Adipocyte (in vitro differentiated cells): ENCODE measurements at regions not wholly inside any gene's neighbourhood (a gene's known extent, or its start where the extent isn't known, plus 50 kb on each side); places are given as distances from the start of the nearest gene placed in this dataset.

Experiments
- DNase-seq: peaks from one replicate; pipeline ENCODE4 v3.0.0-alpha.2; 2015; ENCODE audit warnings: low read depth
- H3K27me3 ChIP-seq: replicated peaks from 2 replicates; pipeline ENCODE4 v1.7.0; 2013; ENCODE audit warnings: mild to moderate bottlenecking, low read length, moderate library complexity; ENCODE audit not compliant: control insufficient read depth, insufficient read depth
- H3K36me3 ChIP-seq: 2 replicates; pipeline ENCODE4 v1.7.0; 2013; ENCODE audit warnings: low read length, mild to moderate bottlenecking, moderate library complexity; ENCODE audit not compliant: control insufficient read depth, insufficient read depth, severe bottlenecking
- H3K4me1 ChIP-seq: 2 replicates; pipeline ENCODE4 v1.7.0; 2013; ENCODE audit warnings: mild to moderate bottlenecking, low read length, moderate library complexity; ENCODE audit not compliant: control insufficient read depth, insufficient read depth
- H3K4me3 ChIP-seq: 2 replicates; pipeline ENCODE4 v1.7.0; 2013; ENCODE audit warnings: mild to moderate bottlenecking, low read length, moderate library complexity
- H3K9ac ChIP-seq: 2 replicates; pipeline ENCODE4 v1.7.0; 2013; ENCODE audit warnings: mild to moderate bottlenecking, low read length, moderate library complexity
- H3K9me3 ChIP-seq: 2 replicates; pipeline ENCODE4 v1.7.0; 2013; ENCODE audit warnings: mild to moderate bottlenecking, low read length, moderate library complexity; ENCODE audit not compliant: control insufficient read depth

DNA sequence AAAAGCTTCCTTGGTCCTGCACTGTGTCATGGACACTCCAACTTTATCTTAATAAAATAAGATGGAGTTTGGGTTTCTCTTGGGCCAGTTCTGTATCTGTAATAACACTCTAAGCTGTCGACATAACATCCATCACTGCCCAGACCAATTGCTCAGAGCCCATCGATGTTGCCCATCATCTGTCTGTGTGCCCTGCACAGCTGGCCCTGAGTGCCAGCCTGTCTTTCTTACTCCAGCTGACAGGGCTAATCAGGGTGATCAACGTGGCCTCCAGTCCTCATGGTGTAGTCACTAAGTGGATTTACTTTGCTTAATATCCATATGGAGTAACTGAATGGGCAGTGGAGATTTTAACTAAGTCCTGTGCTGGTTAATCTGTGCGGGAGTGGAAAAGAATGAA, 419.8 kb upstream of the TPM1 start:
- H3K9ac ChIP-seq = no peak overlapping the region
- H3K4me1 ChIP-seq = peaks cover 63% of the 10 kb centered on the region
- no peaks in the 10 kb centered on the region for H3K9me3 ChIP-seq
- H3K27me3 ChIP-seq = no peaks in the 10 kb centered on the region
- H3K4me3 ChIP-seq = no peak overlapping the region
- peaks cover 14% of the 10 kb centered on the region for H3K36me3 ChIP-seq
- no peak for DNase-seq

DNA sequence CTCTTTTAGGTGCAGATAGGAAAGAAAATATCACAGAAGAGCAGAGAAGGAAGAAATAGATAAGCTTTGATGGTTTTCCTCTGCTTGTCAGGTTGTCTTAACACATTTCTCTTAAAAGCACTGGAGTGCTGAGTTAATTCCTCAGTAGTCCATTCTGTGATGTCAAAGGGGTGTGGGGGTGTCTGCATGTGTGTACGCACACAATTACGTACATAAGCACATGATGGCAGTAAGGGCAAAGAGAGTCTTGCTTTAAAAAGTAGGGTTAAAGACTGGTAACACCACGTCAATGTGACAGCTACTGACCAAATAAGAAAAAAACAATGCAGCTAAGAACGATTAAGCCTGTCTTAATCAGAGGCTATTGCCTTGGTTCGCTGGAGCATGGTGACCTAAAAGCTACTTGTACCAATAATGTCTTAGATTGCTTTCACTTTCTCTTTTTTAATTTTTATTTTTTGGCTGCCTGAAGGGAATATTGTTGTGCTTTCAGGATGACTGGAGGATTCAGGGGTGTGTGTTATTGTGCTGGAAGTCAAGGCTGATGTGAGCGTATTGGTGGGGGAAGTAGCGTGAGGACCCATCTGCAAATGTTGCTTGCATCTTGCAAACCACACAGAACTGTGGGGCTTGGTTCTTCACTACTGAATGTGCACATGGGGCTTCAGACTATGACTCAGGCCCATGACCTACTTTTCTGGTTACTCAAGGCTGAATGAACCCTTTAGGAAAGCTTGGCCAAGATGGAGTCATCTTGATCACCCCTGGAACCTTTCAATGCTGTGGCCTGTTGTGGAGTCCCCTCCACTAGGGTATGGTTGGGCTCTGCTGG, 417.8 kb upstream of the TPM1 start:
- peak overlapping the region; percentile 56 for H3K9ac ChIP-seq
- H3K9me3 ChIP-seq = no peaks in the 10 kb centered on the region
- H3K4me1 ChIP-seq = peaks cover 54% of the 10 kb centered on the region
- H3K4me3 ChIP-seq = peak overlapping the region; percentile 79
- peaks cover 14% of the 10 kb centered on the region for H3K36me3 ChIP-seq
- H3K27me3 ChIP-seq = no peaks in the 10 kb centered on the region
- peak; percentile 86 for DNase-seq

DNA sequence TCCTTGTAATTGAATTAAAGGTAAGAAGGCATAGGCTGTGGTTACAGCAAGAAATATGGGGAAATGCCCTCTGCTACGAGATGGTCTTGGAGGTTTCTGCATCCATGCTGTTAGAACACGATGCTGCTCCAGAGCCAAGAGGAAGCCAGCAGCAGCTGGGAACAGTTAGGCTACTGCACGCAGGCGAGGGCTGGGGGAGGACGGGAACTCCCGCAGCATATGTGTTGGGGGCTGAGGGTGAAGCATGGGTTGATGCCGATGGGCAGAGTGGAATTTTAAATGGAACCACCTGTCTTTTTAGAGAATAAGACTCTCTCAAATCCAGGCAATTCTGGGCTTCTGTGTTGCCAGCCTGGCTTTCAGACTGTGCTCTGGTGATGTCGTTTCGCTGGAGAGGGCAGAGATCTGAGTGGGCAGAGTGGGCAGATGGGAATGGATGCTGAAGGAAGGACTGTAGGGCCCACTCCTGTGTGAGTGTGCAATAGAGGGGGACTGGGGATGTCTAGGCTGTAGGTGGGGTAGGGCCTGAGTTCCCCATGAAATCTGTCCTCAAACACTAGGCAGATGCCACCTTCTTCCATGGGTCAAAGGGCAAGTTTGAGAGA, 417.0 kb upstream of the TPM1 start:
- peaks cover 17% of the 10 kb centered on the region for H3K36me3 ChIP-seq
- H3K4me3 ChIP-seq = peak overlapping the region; percentile 79
- peak; percentile 92 for DNase-seq
- no peaks in the 10 kb centered on the region for H3K27me3 ChIP-seq
- H3K9ac ChIP-seq = peak overlapping the region; percentile 56
- no peaks in the 10 kb centered on the region for H3K9me3 ChIP-seq
- peaks cover 49% of the 10 kb centered on the region for H3K4me1 ChIP-seq

DNA sequence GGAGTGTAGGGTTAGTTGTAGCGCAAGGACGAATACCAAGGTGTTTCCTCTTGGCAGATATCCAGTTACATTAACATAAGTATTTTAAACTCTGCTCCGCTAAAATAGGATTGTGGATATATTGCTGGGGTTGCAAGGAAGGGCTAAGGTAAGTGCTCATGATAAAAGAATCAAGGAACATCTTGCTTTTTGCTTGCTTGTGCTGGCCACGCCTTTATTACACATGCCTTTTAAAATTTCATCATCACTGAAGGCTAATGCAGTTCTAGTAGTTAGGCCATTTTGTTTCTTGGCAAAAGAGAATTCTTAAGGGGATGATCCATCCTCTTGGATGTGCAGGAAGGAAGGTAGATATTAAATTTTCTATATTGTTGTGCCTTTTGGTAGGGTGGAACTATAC, 415.6 kb upstream of the TPM1 start:
- H3K9ac ChIP-seq = no peak overlapping the region
- H3K36me3 ChIP-seq = peaks cover 11% of the 10 kb centered on the region
- peaks cover 49% of the 10 kb centered on the region for H3K4me1 ChIP-seq

DNA sequence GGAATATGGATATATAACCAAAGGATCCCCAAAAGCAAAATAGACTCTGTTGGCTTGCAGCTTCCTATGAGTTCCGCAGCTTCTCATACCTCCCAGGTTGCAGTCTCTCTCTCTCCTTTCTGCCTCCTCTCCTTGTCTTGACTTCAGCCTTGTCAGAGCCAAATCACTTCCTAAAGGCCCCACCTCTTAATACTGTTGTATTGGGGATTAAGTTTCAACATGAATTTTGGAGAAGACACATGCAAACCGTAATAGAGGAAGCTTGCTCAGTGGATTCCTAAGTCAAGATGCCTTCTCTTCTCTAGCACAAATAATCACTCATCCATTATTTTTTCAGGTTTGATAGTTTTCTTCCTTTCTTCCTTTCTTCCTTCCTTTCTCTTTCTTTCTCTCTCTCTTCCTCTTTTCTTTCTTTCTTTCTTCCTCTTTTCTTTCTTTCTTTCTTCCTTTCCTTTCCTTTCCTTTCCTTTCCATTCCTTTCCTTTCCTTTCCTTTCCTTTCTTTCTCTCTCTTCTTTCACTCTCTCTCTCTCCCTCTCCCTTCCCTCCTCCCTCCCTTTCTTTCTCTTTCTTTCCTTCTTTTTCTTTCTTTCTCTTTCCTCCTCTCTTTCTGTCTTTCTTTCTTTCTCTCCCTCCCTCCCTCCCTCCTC, 411.3 kb upstream of the TPM1 start:
- Histone ChIP-seq H3K9me3 (no peaks in the 10 kb centered on the region), H3K27me3 (no peaks in the 10 kb centered on the region), H3K9ac (no peak overlapping the region), H3K4me3 (no peak overlapping the region), H3K36me3 (peaks cover 8% of the 10 kb centered on the region), H3K4me1 (peaks cover 28% of the 10 kb centered on the region)
- DNase-seq = no peak

More for the DNA sequence above, 415.6 kb upstream of the TPM1 start:
- H3K9me3 ChIP-seq = no peaks in the 10 kb centered on the region
- no peak for DNase-seq
- no peak overlapping the region for H3K4me3 ChIP-seq
- H3K27me3 ChIP-seq = no peaks in the 10 kb centered on the region

DNA sequence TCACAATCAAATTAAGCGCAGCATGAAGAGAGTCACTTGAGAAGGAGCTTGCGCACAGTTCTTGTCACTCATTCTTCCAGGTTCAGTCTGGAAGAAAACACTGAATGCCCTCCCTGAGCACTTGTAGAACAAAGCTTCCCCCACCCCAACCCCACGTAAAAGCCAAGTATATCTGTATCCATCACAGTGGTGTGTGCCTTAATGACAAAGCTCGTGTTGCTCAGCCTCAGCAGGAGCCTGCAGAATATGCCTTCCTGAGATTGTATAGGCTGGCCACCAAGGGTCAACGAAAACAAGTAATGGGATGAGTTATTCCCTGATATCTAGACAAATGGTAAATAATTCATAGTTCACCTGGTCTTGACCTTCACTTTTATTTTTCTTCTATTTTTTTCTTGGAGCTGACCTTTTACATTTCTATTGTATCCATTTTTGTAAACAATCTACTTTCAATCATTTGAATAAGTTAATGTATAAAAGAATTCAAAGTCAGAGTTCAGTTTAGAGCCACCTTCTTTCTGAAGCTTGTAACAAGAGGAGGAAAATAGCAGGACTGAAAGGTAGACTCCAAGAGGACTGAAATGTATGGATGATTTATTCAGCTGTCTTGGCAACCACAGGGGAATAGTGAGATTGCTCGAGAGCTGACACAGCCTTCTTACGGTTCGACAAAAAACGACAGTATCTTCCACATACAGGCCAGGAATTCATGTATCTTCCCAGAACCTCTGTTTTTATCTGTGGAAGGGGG, 405.5 kb upstream of the TPM1 start:
- no peak for DNase-seq
- Histone ChIP-seq H3K36me3 (no peaks in the 10 kb centered on the region), H3K4me1 (peaks cover 4% of the 10 kb centered on the region), H3K9me3 (no peaks in the 10 kb centered on the region), H3K4me3 (no peak overlapping the region), H3K9ac (no peak overlapping the region), H3K27me3 (no peaks in the 10 kb centered on the region)

DNA sequence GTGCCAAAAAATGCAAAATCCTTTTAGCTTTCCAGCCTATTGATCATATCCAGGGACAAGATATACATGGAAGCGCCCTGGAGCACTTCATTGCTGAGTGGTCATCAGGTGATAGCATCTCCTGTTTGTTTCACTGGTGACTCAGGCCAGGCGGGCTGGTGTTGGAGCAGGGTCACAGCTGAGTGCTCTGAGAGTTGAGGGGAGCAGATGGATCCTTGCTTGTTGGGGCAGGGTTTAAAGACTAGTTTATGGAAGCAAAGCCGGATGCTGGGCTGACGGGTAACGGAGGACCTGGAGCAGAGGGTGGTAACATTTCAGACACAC, 405.0 kb upstream of the TPM1 start:
- Histone ChIP-seq H3K27me3 (no peaks in the 10 kb centered on the region), H3K36me3 (no peaks in the 10 kb centered on the region), H3K4me1 (peaks cover 4% of the 10 kb centered on the region), H3K9ac (no peak overlapping the region), H3K4me3 (no peak overlapping the region), H3K9me3 (no peaks in the 10 kb centered on the region)
- DNase-seq = no peak

DNA sequence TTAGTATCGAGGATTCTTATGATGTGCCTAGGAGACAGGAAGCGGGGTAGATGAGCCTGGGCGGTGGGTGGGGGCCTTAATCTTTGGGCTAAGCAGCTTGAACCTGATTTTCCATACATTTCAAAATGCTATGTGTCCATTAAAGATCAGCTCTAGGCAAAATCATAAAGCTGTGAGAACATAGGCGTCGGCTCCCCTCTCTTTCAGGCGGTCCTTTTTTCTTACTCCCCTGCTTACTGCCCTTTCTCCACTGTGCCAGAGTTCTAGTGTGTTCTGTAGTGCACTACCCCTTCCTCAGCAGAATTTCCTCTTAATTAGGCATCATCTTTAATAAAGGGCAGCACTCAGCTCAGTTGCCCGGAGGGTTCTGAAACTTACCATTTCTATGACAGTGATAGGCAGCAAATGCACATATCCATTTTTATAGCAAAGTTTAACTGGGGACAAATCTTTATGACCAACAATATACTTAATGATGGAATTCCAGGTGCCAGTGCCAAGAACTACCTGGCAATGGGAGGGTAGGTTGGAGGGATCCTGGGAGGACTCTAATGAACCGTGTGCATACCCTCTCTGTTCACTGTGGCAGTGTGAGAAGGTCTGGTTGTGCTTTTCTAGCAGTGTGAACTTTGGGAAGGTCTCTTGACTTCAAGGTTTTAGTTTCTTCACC, 404.5 kb upstream of the TPM1 start:
- Histone ChIP-seq H3K9me3 (no peaks in the 10 kb centered on the region), H3K36me3 (no peaks in the 10 kb centered on the region), H3K9ac (no peak overlapping the region), H3K4me1 (peaks cover 4% of the 10 kb centered on the region), H3K4me3 (no peak overlapping the region), H3K27me3 (no peaks in the 10 kb centered on the region)
- DNase-seq = no peak

DNA sequence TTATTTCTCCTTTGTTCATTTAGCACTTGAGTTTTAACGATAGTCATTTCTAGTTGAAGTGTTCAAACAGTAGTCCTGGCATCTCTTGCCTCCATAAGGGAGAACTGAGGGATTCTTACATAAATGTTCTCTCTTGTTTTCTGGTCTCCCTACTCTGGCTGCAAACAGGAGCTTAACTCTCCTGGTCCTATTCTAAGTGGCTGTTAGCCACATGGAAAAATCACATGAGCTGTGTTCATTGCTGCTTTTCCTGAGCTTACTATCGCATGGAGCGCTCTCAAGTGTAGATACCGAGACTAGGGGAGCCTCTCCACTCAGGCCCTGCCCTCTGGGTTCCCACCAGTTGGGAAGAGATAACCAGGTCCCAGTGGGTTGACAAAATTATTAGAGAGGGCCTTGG, 403.1 kb upstream of the TPM1 start:
- H3K36me3 ChIP-seq = no peaks in the 10 kb centered on the region
- DNase-seq = no peak
- no peaks in the 10 kb centered on the region for H3K9me3 ChIP-seq
- no peak overlapping the region for H3K9ac ChIP-seq
- no peak overlapping the region for H3K4me3 ChIP-seq
- H3K27me3 ChIP-seq = no peaks in the 10 kb centered on the region
- H3K4me1 ChIP-seq = peaks cover 11% of the 10 kb centered on the region

DNA sequence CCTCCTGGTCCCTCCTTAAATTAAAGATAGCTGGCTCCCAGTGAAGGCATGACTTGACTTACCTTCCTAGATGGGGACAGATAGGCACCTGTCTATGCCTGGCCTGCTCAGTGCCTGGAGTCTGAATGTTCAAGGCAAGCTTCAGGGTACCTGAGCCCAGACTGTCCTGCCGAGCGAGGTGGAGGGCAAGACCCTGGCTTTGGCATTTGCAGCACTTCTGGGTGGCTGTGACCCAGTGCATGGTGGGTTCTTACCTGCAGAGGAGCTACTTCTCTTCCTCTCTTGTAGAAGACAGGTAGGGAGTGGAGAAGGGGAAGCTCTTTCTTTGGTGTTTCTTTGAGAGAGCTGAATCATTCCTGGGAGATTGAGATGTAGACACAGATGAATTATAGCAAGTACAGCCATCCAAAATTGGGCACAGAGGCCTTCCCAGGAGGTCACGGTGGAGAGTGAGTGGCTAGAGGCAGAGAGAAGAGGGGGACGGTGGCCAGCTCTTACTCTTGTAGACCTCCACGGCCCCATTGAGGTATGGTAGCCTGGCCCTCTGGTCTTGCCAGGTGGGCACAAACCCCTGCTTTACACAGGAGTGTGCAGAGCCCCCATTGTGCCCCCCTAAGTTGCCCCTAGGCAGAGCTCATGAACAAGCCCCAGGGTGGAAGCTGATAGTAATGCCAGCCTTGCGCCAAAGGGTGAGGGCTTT, 402.5 kb upstream of the TPM1 start:
- no peaks in the 10 kb centered on the region for H3K27me3 ChIP-seq
- H3K36me3 ChIP-seq = no peaks in the 10 kb centered on the region
- H3K9me3 ChIP-seq = no peaks in the 10 kb centered on the region
- H3K4me3 ChIP-seq = no peak overlapping the region
- no peak for DNase-seq
- no peak overlapping the region for H3K9ac ChIP-seq
- H3K4me1 ChIP-seq = peaks cover 14% of the 10 kb centered on the region
